RWPE1 (cell line): ENCODE measurements at regions not wholly inside any gene's neighbourhood (a gene's known extent, or its start where the extent isn't known, plus 50 kb on each side); places are given as distances from the start of the nearest gene placed in this dataset.

Experiments
- CTCF ChIA-PET: fragments of 350-600 bp; sonication (Branson Sonifier 250); formaldehyde crosslinking; extraction: SDS; loops from one replicate; lab custom pipeline; 2021; lab: Yijun Ruan, JAX
- POLR2A ChIA-PET: fragments of 400-600 bp; formaldehyde crosslinking; extraction: SDS; loops from one replicate; lab custom pipeline; 2020; ENCODE audit warnings: antibody characterized with exemption; ENCODE audit not compliant: low non-redundant PET; lab: Yijun Ruan, JAX
- DNase-seq: peaks from one replicate; pipeline ENCODE4 v3.0.0; 2012; ENCODE audit warnings: low spot score
- H3K27ac ChIP-seq: fragments of 450-650 bp; 2 replicates; pipeline ENCODE4 v1.5.1; 2017
- CTCF ChIP-seq: fragments of 450-650 bp; conservative IDR thresholded peaks from 2 replicates; pipeline ENCODE4 v1.5.1; 2017; ENCODE audit warnings: low read depth, mild to moderate bottlenecking

- no peak for TF ChIP-seq CTCF
- DNase-seq = no peak
- ChIA-PET POLR2A (no interaction called here), CTCF (interaction anchor here (0.6 kb wide), 1 partner anchor 31 kb away, joined by 3 read pairs; no protein-coding TSS in a partner anchor)
- no peak overlapping the region for H3K27ac ChIP-seq
These were observed 424.4 kb upstream of the MARCKS start for GRCh38 chr6:113432521-113433334.

GRCh38 chr6:113433335-113433991 lies 423.7 kb upstream of the MARCKS start:
- ChIA-PET POLR2A (no interaction called here), CTCF (interaction anchor here (0.6 to 0.7 kb wide), 2 partner anchors 32 to 425 kb away, joined by 3 to 4 read pairs; no protein-coding TSS in a partner anchor)
- DNase-seq = peak; percentile 54
- no peak for TF ChIP-seq CTCF
- no peak overlapping the region; the same call in 1 of the 2 replicates for H3K27ac ChIP-seq

- DNase-seq = no peak
- ChIA-PET CTCF (no interaction called here), POLR2A (no interaction called here)
- H3K27ac ChIP-seq = no peak overlapping the region
- TF ChIP-seq CTCF = no peak
These were observed 422.5 kb upstream of the MARCKS start for GRCh38 chr6:113434641-113435040.

- TF ChIP-seq CTCF = no peak
- ChIA-PET POLR2A (no interaction called here), CTCF (no interaction called here)
- no peak overlapping the region for H3K27ac ChIP-seq
- DNase-seq = no peak
These were observed 419.6 kb upstream of the MARCKS start for GRCh38 chr6:113437566-113437965.

GRCh38 chr6:113439866-113440265 lies 417.3 kb upstream of the MARCKS start:
- CTCF ChIA-PET = interaction anchor here (0.5 kb wide), 1 partner anchor 63 kb away, joined by 6 read pairs; no protein-coding TSS in a partner anchor
- DNase-seq = no peak
- no peak for TF ChIP-seq CTCF
- H3K27ac ChIP-seq = no peak overlapping the region
- POLR2A ChIA-PET = no interaction called here

GRCh38 chr6:113442040-113442439 lies 415.1 kb upstream of the MARCKS start:
- no peak for TF ChIP-seq CTCF
- no peak overlapping the region for H3K27ac ChIP-seq
- ChIA-PET CTCF (no interaction called here), POLR2A (no interaction called here)
- no peak for DNase-seq
